H1 (cell line): ENCODE measurements at regions not wholly inside any gene's neighbourhood (a gene's known extent, or its start where the extent isn't known, plus 50 kb on each side); places are given as distances from the start of the nearest gene placed in this dataset.

Experiments used
- CTCF ChIA-PET: fragments of 300-600 bp; sonication (Branson Sonifier 250); formaldehyde crosslinking; loops from one replicate; lab custom pipeline; 2021; ENCODE audit not compliant: partially characterized antibody; lab: Charles Lee
- POLR2A ChIA-PET: fragments of 300-600 bp; sonication (Branson Sonifier 250); formaldehyde crosslinking; loops from one replicate; lab custom pipeline; 2021; ENCODE audit warnings: inconsistent platforms; ENCODE audit not compliant: partially characterized antibody; lab: Charles Lee
- DNase-seq, 2 experiments: peaks; one replicate each; pipeline versions ENCODE4 v3.0.0 to v3.0.0-alpha.2; 2010 to 2022; ENCODE audit warnings: low spot score in 2 of 2, low read depth in 1 of 2, mixed read lengths in 1 of 2
- FAIRE-seq: peaks from 2 replicates; lab custom pipeline; 2011; peaks lifted over from hg19 to GRCh38; lab: Jason Lieb, UNC
- H2AFZ ChIP-seq: 2 replicates; pipeline ENCODE4 v1.8.1; 2012; ENCODE audit warnings: low read length, inconsistent platforms
- H2AK5ac ChIP-seq: 2 replicates; pipeline ENCODE4 v1.6.1; 2013; ENCODE audit warnings: low read depth, low read length
- H2BK120ac ChIP-seq: replicated peaks from 2 replicates; pipeline ENCODE3; 2013; ENCODE audit warnings: low read depth, low read length, inconsistent platforms
- H2BK12ac ChIP-seq: 2 replicates; pipeline ENCODE4 v1.6.1; 2013; ENCODE audit warnings: low read depth, low read length
- H2BK15ac ChIP-seq: 2 replicates; pipeline ENCODE4 v1.6.1; 2013; ENCODE audit warnings: low read length
- H2BK20ac ChIP-seq: 2 replicates; pipeline ENCODE4 v1.6.1; 2013; ENCODE audit warnings: low read length
- H2BK5ac ChIP-seq: 2 replicates; pipeline ENCODE4 v1.6.1; 2013; ENCODE audit warnings: low read depth, low read length
- H3K14ac ChIP-seq: 2 replicates; pipeline ENCODE4 v1.6.1; 2013; ENCODE audit warnings: inconsistent platforms; ENCODE audit not compliant: insufficient read length
- H3K18ac ChIP-seq: 2 replicates; pipeline ENCODE4 v1.6.1; 2013; ENCODE audit warnings: low read length; ENCODE audit errors: extremely low read depth
- H3K23ac ChIP-seq: 2 replicates; pipeline ENCODE4 v1.6.1; 2013; ENCODE audit warnings: inconsistent platforms; ENCODE audit not compliant: insufficient read length
- H3K23me2 ChIP-seq: 2 replicates; pipeline ENCODE4 v1.6.1; 2013; ENCODE audit warnings: low read depth, low read length
- H3K27ac ChIP-seq: 2 replicates; pipeline ENCODE4 v1.6.1; 2011; ENCODE audit warnings: low read depth, low read length, inconsistent platforms
- H3K27me3 ChIP-seq, 4 experiments: replicated peaks in 1 of 4; 1 replicate in 1 of 4; 2 replicates in 3 of 4; pipeline versions ENCODE4 v1.6.1 to v1.8.1; 2011 to 2013; ENCODE audit warnings: low read length in 3 of 4, mild to moderate bottlenecking in 3 of 4, inconsistent platforms in 2 of 4, mixed read lengths in 2 of 4, moderate library complexity in 1 of 4; ENCODE audit not compliant: control insufficient read depth in 3 of 4, insufficient read depth in 3 of 4; ENCODE audit errors: extremely low read depth in 1 of 4
- H3K36me3 ChIP-seq, 4 experiments: 2 replicates each; pipeline versions ENCODE4 v1.6.1 to v1.8.1; 2011 to 2013; ENCODE audit warnings: mild to moderate bottlenecking in 4 of 4, low read length in 3 of 4, moderate library complexity in 2 of 4, control low read depth in 1 of 4, inconsistent platforms in 1 of 4; ENCODE audit not compliant: insufficient read depth in 4 of 4, control insufficient read depth in 2 of 4
- H3K4ac ChIP-seq: replicated peaks from 2 replicates; pipeline ENCODE3; 2013; ENCODE audit warnings: low read length, low read depth, mixed read lengths, inconsistent platforms; ENCODE audit not compliant: insufficient read length
- H3K4me1 ChIP-seq, 4 experiments: replicated peaks in 1 of 4; 1 replicate in 1 of 4; 2 replicates in 3 of 4; pipeline versions ENCODE4 v1.6.1 to v1.8.1; 2011 to 2013; ENCODE audit warnings: low read length in 3 of 4, inconsistent platforms in 2 of 4, mixed read lengths in 1 of 4; ENCODE audit not compliant: insufficient read depth in 4 of 4, control insufficient read depth in 3 of 4
- H3K4me2 ChIP-seq, 2 experiments: 2 replicates each; pipeline versions ENCODE4 v1.6.1 to v1.8.1; 2011 to 2013; ENCODE audit warnings: low read depth in 2 of 2, low read length in 2 of 2, control low read depth in 1 of 2, inconsistent platforms in 1 of 2, mild to moderate bottlenecking in 1 of 2; ENCODE audit not compliant: insufficient read depth in 1 of 2
- H3K4me3 ChIP-seq, 4 experiments: fragments of 200-600, 300-600 bp in 1 of 4; sonication (generic), shearing (Covaris generic), sonication (Bioruptor Twin) in 1 of 4; 2 replicates each; pipeline versions ENCODE4 v1.5.1 to v1.8.1; 2011 to 2016; ENCODE audit warnings: low read length in 4 of 4, low read depth in 3 of 4, control low read depth in 2 of 4, inconsistent platforms in 2 of 4, mild to moderate bottlenecking in 2 of 4, mixed read lengths in 1 of 4, moderate library complexity in 1 of 4; ENCODE audit not compliant: insufficient read depth in 2 of 4; ENCODE audit errors: extremely low read depth in 1 of 4
- H3K56ac ChIP-seq: replicated peaks from 2 replicates; pipeline ENCODE3; 2013; ENCODE audit warnings: low read depth, mild to moderate bottlenecking, mixed read lengths, low read length, inconsistent platforms; ENCODE audit not compliant: insufficient read length
- H3K79me1 ChIP-seq: 2 replicates; pipeline ENCODE4 v1.6.1; 2013; ENCODE audit warnings: low read depth, low read length, control low read depth
- H3K79me2 ChIP-seq, 2 experiments: 2 replicates each; pipeline versions ENCODE4 v1.6.1 to v1.8.1; 2012 to 2013; ENCODE audit warnings: low read length in 2 of 2, mild to moderate bottlenecking in 2 of 2, inconsistent platforms in 1 of 2; ENCODE audit not compliant: insufficient read depth in 2 of 2, control insufficient read depth in 1 of 2
- H3K9ac ChIP-seq, 4 experiments: replicated peaks in 1 of 4; 1 replicate in 1 of 4; 2 replicates in 3 of 4; pipeline versions ENCODE4 v1.6.1 to v1.8.1; 2011 to 2013; ENCODE audit warnings: low read depth in 3 of 4, low read length in 3 of 4, control low read depth in 2 of 4, mild to moderate bottlenecking in 2 of 4, moderate library complexity in 2 of 4, inconsistent platforms in 1 of 4; ENCODE audit errors: extremely low read depth in 1 of 4
- H3K9me3 ChIP-seq, 2 experiments: 2 replicates each; pipeline versions ENCODE4 v1.6.1 to v1.8.1; 2012 to 2013; ENCODE audit warnings: mild to moderate bottlenecking in 2 of 2, moderate library complexity in 2 of 2, control low read depth in 1 of 2, inconsistent platforms in 1 of 2, low read depth in 1 of 2, low read length in 1 of 2, mixed read lengths in 1 of 2; ENCODE audit not compliant: insufficient read depth in 2 of 2
- H4K20me1 ChIP-seq, 2 experiments: replicated peaks in 1 of 2; 2 replicates each; pipeline versions ENCODE3 to v1.8.1; 2011 to 2013; ENCODE audit warnings: inconsistent platforms in 2 of 2, low read length in 2 of 2, mild to moderate bottlenecking in 1 of 2; ENCODE audit not compliant: insufficient read depth in 2 of 2, control insufficient read depth in 1 of 2
- H4K5ac ChIP-seq: 2 replicates; pipeline ENCODE4 v1.6.1; 2013; ENCODE audit warnings: low read length, low read depth, mixed read lengths, inconsistent platforms; ENCODE audit not compliant: insufficient read length
- H4K8ac ChIP-seq: 2 replicates; pipeline ENCODE4 v1.8.0; 2013; ENCODE audit warnings: mild to moderate bottlenecking, moderate library complexity, low read length, inconsistent platforms; ENCODE audit not compliant: insufficient read depth; ENCODE audit errors: extremely low read depth
- H4K91ac ChIP-seq: replicated peaks from 2 replicates; pipeline ENCODE3; 2013; ENCODE audit warnings: low read length, mixed read lengths, inconsistent platforms; ENCODE audit not compliant: insufficient read length
- BACH1 ChIP-seq: IDR thresholded peaks from 2 replicates; pipeline ENCODE4 v1.6.1; 2012; ENCODE audit warnings: low read length, improper control_type of control experiment
- CEBPB ChIP-seq: IDR thresholded peaks from 2 replicates; pipeline ENCODE4 v1.6.1; 2012; ENCODE audit warnings: low read depth, low read length
- HDAC6 ChIP-seq: IDR thresholded peaks from one replicate; pipeline ENCODE4 v1.7.1; 2012; ENCODE audit warnings: low read depth, mild to moderate bottlenecking, inconsistent platforms, low read length, moderate library complexity
- POLR2AphosphoS5 ChIP-seq: IDR thresholded peaks from 2 replicates; pipeline ENCODE4 v1.6.1; 2011; ENCODE audit warnings: low read depth, low read length
- RFX5 ChIP-seq: IDR thresholded peaks from 2 replicates; pipeline ENCODE4 v1.6.1; 2011; ENCODE audit warnings: low read depth, low read length, improper control_type of control experiment, borderline replicate concordance
- RNF2 ChIP-seq: fragments of 200-900, 300-1000 bp; sonication (generic); IDR thresholded peaks from 2 replicates; pipeline ENCODE4 v1.7.1; 2016; ENCODE audit warnings: borderline replicate concordance, low read depth, mild to moderate bottlenecking, antibody characterized with exemption, low read length; ENCODE audit not compliant: poor library complexity, severe bottlenecking; ENCODE audit errors: missing control alignments
- RXRA ChIP-seq: IDR thresholded peaks from 2 replicates; pipeline ENCODE4 v1.6.1; 2011; ENCODE audit warnings: low read depth, mild to moderate bottlenecking, low read length, moderate library complexity; ENCODE audit not compliant: insufficient read depth
- SIN3A ChIP-seq, 2 experiments: IDR thresholded peaks in 1 of 2; conservative IDR thresholded peaks in 1 of 2; 2 replicates each; pipeline ENCODE4 v1.6.1; 2011 to 2012; ENCODE audit warnings: low read length in 2 of 2, improper control_type of control experiment in 1 of 2, low read depth in 1 of 2, mild to moderate bottlenecking in 1 of 2
- SP2 ChIP-seq: IDR thresholded peaks from 2 replicates; pipeline ENCODE4 v1.6.1; 2012; ENCODE audit warnings: mild to moderate bottlenecking, low read length, inconsistent platforms
- TBP ChIP-seq: IDR thresholded peaks from 2 replicates; pipeline ENCODE4 v1.6.1; 2011; ENCODE audit warnings: low read depth, low read length, improper control_type of control experiment
- WGBS, 2 experiments: shearing (Covaris generic) in 1 of 2; methylation state at CpG; one replicate each; pipeline versions ENCODE4 v1.1.6 to v1.1.7; 2013 to 2015; ENCODE audit warnings: low lambda C conversion rate in 2 of 2, mixed read lengths in 2 of 2, inconsistent platforms in 1 of 2, low coverage in 1 of 2, missing lambda C conversion rate in 1 of 2; ENCODE audit not compliant: insufficient replicate concordance in 2 of 2, insufficient coverage in 1 of 2, insufficient read length in 1 of 2; ENCODE audit errors: extremely low coverage in 1 of 2, missing lambda C conversion rate in 1 of 2; 5-methylcytosine and 5-hydroxymethylcytosine counted together
- TF ChIP-seq, protein P1 (sequence below), 3 experiments: IDR thresholded peaks; 1 replicate in 2 of 3; 2 replicates in 1 of 3; pipeline versions ENCODE4 v1.5.1 to v1.6.1; 2011; ENCODE audit warnings: low read length in 3 of 3, mild to moderate bottlenecking in 3 of 3, inconsistent platforms in 2 of 3, low read depth in 1 of 3, moderate library complexity in 1 of 3; ENCODE audit not compliant: insufficient read depth in 1 of 3; ENCODE audit errors: control extremely low read depth in 1 of 3

DNA sequence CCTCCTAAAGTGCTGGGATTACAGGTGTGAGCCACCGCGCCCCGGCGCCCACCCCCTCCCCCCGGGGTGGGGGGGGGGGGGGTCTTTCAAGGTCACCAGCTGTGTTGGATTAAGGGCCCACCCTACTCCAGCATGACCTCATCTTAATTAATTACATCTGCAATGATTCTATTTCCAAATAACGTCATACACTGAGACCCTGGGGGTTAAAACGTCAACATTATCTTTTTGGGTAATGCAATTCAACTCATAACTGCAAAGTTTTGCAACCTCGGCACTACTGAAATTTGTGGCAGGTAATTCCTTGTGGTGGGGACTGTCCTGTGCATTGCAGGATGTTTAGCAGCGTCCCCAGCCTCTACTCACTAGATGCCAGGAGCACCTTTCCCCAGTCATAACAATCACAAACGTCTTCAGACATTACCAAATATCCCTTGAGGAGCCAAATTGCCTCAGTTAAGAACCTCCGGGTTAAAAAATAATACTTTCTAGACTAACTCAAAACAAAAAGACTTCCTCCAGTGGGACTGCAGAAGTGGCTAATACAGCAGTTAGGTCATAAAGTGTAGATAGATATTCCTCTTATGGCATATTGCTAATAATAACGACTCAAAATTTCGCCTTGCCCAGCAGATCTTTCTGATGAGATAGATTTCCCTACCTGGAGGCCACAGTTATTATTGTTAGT is 233.0 kb upstream of the KAZN start:
- no peak overlapping the region for H3K23ac ChIP-seq
- no peaks in the 10 kb centered on the region for H3K23me2 ChIP-seq
- no peak overlapping the region for H2BK20ac ChIP-seq
- H2BK15ac ChIP-seq: no peak overlapping the region
- H3K9ac ChIP-seq: no peak overlapping the region
- H3K27me3 ChIP-seq: no peaks in the 10 kb centered on the region
- H4K8ac ChIP-seq: peak overlapping the region; percentile 21; the same call in 1 of the 2 replicates
- no peaks in the 10 kb centered on the region for H3K79me1 ChIP-seq
- no peaks in the 10 kb centered on the region for H4K20me1 ChIP-seq
- no peak overlapping the region for H2BK12ac ChIP-seq
- no peak overlapping the region for H3K14ac ChIP-seq
- POLR2A ChIA-PET: no interaction called here
- DNase-seq (no peak), FAIRE-seq (no peak)
- CTCF ChIA-PET: interaction anchor here (1.0 to 4.1 kb wide), 3 partner anchors 14 to 60 kb away, joined by 3 to 17 read pairs (median 3); no protein-coding TSS in a partner anchor
- no peak overlapping the region for H3K56ac ChIP-seq
- WGBS, 2 experiments: 85% methylated on average over 8 of the region's 13 CpGs; no CpG with 5 or more reads in 1 of the 2 experiments
- no peak overlapping the region for H4K5ac ChIP-seq
- no peak overlapping the region for H3K4me2 ChIP-seq
- H3K4ac ChIP-seq: no peak overlapping the region
- H3K4me1 ChIP-seq: peaks cover 2 to 16% (median 11%) of the 10 kb centered on the region in 4 experiments
- H3K27ac ChIP-seq: no peak overlapping the region
- H3K4me3 ChIP-seq: no peak overlapping the region
- H3K9me3 ChIP-seq: peaks cover 0 to 4% of the 10 kb centered on the region in 2 experiments; a peak in 2 of 4 replicates
- H3K79me2 ChIP-seq: no peaks in the 10 kb centered on the region
- H3K36me3 ChIP-seq: no peaks in the 10 kb centered on the region
- no peak overlapping the region for H2AFZ ChIP-seq
- H2AK5ac ChIP-seq: no peak overlapping the region
- no peak overlapping the region for H3K18ac ChIP-seq
- H2BK120ac ChIP-seq: no peak overlapping the region
- no peak overlapping the region for H4K91ac ChIP-seq
- H2BK5ac ChIP-seq: no peak overlapping the region
- TF ChIP-seq, protein P1, sequence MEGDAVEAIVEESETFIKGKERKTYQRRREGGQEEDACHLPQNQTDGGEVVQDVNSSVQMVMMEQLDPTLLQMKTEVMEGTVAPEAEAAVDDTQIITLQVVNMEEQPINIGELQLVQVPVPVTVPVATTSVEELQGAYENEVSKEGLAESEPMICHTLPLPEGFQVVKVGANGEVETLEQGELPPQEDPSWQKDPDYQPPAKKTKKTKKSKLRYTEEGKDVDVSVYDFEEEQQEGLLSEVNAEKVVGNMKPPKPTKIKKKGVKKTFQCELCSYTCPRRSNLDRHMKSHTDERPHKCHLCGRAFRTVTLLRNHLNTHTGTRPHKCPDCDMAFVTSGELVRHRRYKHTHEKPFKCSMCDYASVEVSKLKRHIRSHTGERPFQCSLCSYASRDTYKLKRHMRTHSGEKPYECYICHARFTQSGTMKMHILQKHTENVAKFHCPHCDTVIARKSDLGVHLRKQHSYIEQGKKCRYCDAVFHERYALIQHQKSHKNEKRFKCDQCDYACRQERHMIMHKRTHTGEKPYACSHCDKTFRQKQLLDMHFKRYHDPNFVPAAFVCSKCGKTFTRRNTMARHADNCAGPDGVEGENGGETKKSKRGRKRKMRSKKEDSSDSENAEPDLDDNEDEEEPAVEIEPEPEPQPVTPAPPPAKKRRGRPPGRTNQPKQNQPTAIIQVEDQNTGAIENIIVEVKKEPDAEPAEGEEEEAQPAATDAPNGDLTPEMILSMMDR (IDR thresholded peaks at IDR 0.05; ENCODE audit: control extremely low read depth in 1 of 3, insufficient read depth in 1 of 3, low read depth in 1 of 3, low read length in 3 of 3): no peak
- TF ChIP-seq CEBPB: no peak
- no peak for TF ChIP-seq RNF2
- no peak for TF ChIP-seq TBP
- TF ChIP-seq POLR2AphosphoS5: no peak
- TF ChIP-seq BACH1: no peak
- no peak for TF ChIP-seq HDAC6
- TF ChIP-seq RXRA: no peak
- no peak for TF ChIP-seq RFX5
- no peak for TF ChIP-seq SIN3A (conservative IDR thresholded peaks at IDR 0.05 in 1 of 2, IDR thresholded peaks at IDR 0.05 in 1 of 2; ENCODE audit: low read depth in 1 of 2, low read length in 2 of 2)
- TF ChIP-seq SP2: no peak
